CD14-positive monocyte (primary cell): ENCODE measurements at regions not wholly inside any gene's neighbourhood (a gene's known extent, or its start where the extent isn't known, plus 50 kb on each side); places are given as distances from the start of the nearest gene placed in this dataset.

Experiments
- DNase-seq, 3 donors: peaks; one replicate each; pipeline ENCODE4 v3.0.0-alpha.2; 2011 to 2022
- H2AFZ ChIP-seq: 2 replicates; pipeline ENCODE4 v1.6.0; 2012; ENCODE audit warnings: mild to moderate bottlenecking, low read depth, low read length, inconsistent platforms; ENCODE audit not compliant: insufficient read depth, poor library complexity, severe bottlenecking
- H3K27ac ChIP-seq, 2 donors: 1 replicate in 1 of 2; 2 replicates in 1 of 2; pipeline ENCODE4 v1.5.1; 2012 to 2013; ENCODE audit warnings: low read length in 2 of 2, control low read depth in 1 of 2, inconsistent platforms in 1 of 2, low read depth in 1 of 2, mild to moderate bottlenecking in 1 of 2
- H3K27me3 ChIP-seq, 2 donors: one replicate each; pipeline versions ENCODE4 v1.6.0 to v1.6.1; 2011 to 2013; ENCODE audit warnings: low read length in 2 of 2; ENCODE audit not compliant: control insufficient read depth in 2 of 2, insufficient read depth in 2 of 2
- H3K36me3 ChIP-seq, 2 donors: replicated peaks in 1 of 2; 1 replicate in 1 of 2; 2 replicates in 1 of 2; pipeline versions ENCODE4 v1.5.1 to v1.6.1; 2012 to 2013; ENCODE audit warnings: low read length in 2 of 2, control low read depth in 1 of 2, inconsistent platforms in 1 of 2, mild to moderate bottlenecking in 1 of 2; ENCODE audit not compliant: insufficient read depth in 2 of 2, control insufficient read depth in 1 of 2
- H3K4me1 ChIP-seq, 2 donors: 1 replicate in 1 of 2; 2 replicates in 1 of 2; pipeline versions ENCODE4 v1.5.1 to v1.6.1; 2012 to 2013; ENCODE audit warnings: low read length in 2 of 2, control low read depth in 1 of 2, inconsistent platforms in 1 of 2, mild to moderate bottlenecking in 1 of 2, moderate library complexity in 1 of 2; ENCODE audit not compliant: insufficient read depth in 2 of 2, control insufficient read depth in 1 of 2
- H3K4me2 ChIP-seq: replicated peaks from 2 replicates; pipeline ENCODE3; 2012; ENCODE audit warnings: low read length, moderate library complexity, mild to moderate bottlenecking; ENCODE audit not compliant: poor library complexity, severe bottlenecking; ENCODE audit errors: extremely low read depth
- H3K4me3 ChIP-seq, 3 experiments: fragments of 200-600 bp in 1 of 3; sonication (generic) in 1 of 3; replicated peaks in 1 of 3; 1 replicate in 2 of 3; 2 replicates in 1 of 3; pipeline ENCODE4 v1.5.1; 2011 to 2013; ENCODE audit warnings: low read length in 3 of 3, mild to moderate bottlenecking in 3 of 3, control low read depth in 2 of 3, low read depth in 2 of 3, inconsistent platforms in 1 of 3, moderate library complexity in 1 of 3
- H3K79me2 ChIP-seq: 2 replicates; pipeline ENCODE4 v1.6.0; 2012; ENCODE audit warnings: mild to moderate bottlenecking, control low read depth, inconsistent platforms, low read length, moderate library complexity; ENCODE audit not compliant: insufficient read depth
- H3K9ac ChIP-seq: 2 replicates; pipeline ENCODE4 v1.6.0; 2017; ENCODE audit warnings: low read length, mild to moderate bottlenecking; ENCODE audit not compliant: insufficient read depth, poor library complexity, severe bottlenecking
- H3K9me3 ChIP-seq, 2 donors: replicated peaks in 1 of 2; 1 replicate in 1 of 2; 2 replicates in 1 of 2; pipeline versions ENCODE4 v1.5.1 to v1.6.1; 2012 to 2013; ENCODE audit warnings: low read length in 2 of 2, control low read depth in 1 of 2; ENCODE audit not compliant: control insufficient read depth in 1 of 2, insufficient read depth in 1 of 2
- H4K20me1 ChIP-seq: 2 replicates; pipeline ENCODE4 v1.6.0; 2012; ENCODE audit warnings: mild to moderate bottlenecking, low read length, control low read depth, moderate library complexity; ENCODE audit not compliant: insufficient read depth
- H3K27ac Mint-ChIP-seq, 7 donors: one replicate each; pipeline ENCODE4 v1.8.0; 2020; ENCODE audit warnings: mild to moderate bottlenecking in 7 of 7, mixed read lengths in 7 of 7, moderate library complexity in 6 of 7, inconsistent platforms in 2 of 7
- H3K27me3 Mint-ChIP-seq, 3 donors: one replicate each; pipeline ENCODE4 v1.8.0; 2021 to 2022; ENCODE audit warnings: low read depth in 3 of 3, mild to moderate bottlenecking in 3 of 3, mixed read lengths in 3 of 3, moderate library complexity in 3 of 3, inconsistent platforms in 1 of 3
- H3K36me3 Mint-ChIP-seq, 2 donors: one replicate each; pipeline ENCODE4 v1.8.0; 2020; ENCODE audit warnings: mixed read lengths in 2 of 2, inconsistent platforms in 1 of 2, mild to moderate bottlenecking in 1 of 2
- H3K4me1 Mint-ChIP-seq: one replicate; pipeline ENCODE4 v1.8.0; 2020; ENCODE audit warnings: mild to moderate bottlenecking, mixed read lengths
- H3K4me3 Mint-ChIP-seq, 2 donors: one replicate each; pipeline ENCODE4 v1.8.0; 2020; ENCODE audit warnings: mild to moderate bottlenecking in 2 of 2, mixed read lengths in 2 of 2, moderate library complexity in 1 of 2
- H3K9me3 Mint-ChIP-seq, 7 donors: one replicate each; pipeline ENCODE4 v1.8.0; 2020 to 2022; ENCODE audit warnings: mixed read lengths in 7 of 7, mild to moderate bottlenecking in 6 of 7, moderate library complexity in 6 of 7, inconsistent platforms in 2 of 7
- WGBS: methylation state at CpG from one replicate; pipeline ENCODE4 v1.1.5; 2013; ENCODE audit warnings: missing lambda C conversion rate; ENCODE audit not compliant: insufficient coverage; 5-methylcytosine and 5-hydroxymethylcytosine counted together
- intact Hi-C, 2 donors: fragments of 100-400 bp; cut with micrococcal nuclease; formaldehyde crosslinking; loops; one replicate each; pipeline versions ENCODE4 v1.15.0 to v1.15.1; 2023
- TF ChIP-seq, protein P1 (sequence below): fragments of 200-600 bp; IDR thresholded peaks from one replicate; pipeline ENCODE4 v1.8.0; 2022; ENCODE audit warnings: antibody characterized with exemption, mild to moderate bottlenecking

GRCh38 chr2:67272195-67272594 lies 124.9 kb upstream of the ETAA1 start:
- no peaks in the 10 kb centered on the region for H3K4me1 Mint-ChIP-seq
- H3K36me3 Mint-ChIP-seq = no peaks in the 10 kb centered on the region
- H3K9me3 Mint-ChIP-seq = peaks cover 0 to 6% (median 0%) of the 10 kb centered on the region in 7 donors
- TF ChIP-seq, protein P1, sequence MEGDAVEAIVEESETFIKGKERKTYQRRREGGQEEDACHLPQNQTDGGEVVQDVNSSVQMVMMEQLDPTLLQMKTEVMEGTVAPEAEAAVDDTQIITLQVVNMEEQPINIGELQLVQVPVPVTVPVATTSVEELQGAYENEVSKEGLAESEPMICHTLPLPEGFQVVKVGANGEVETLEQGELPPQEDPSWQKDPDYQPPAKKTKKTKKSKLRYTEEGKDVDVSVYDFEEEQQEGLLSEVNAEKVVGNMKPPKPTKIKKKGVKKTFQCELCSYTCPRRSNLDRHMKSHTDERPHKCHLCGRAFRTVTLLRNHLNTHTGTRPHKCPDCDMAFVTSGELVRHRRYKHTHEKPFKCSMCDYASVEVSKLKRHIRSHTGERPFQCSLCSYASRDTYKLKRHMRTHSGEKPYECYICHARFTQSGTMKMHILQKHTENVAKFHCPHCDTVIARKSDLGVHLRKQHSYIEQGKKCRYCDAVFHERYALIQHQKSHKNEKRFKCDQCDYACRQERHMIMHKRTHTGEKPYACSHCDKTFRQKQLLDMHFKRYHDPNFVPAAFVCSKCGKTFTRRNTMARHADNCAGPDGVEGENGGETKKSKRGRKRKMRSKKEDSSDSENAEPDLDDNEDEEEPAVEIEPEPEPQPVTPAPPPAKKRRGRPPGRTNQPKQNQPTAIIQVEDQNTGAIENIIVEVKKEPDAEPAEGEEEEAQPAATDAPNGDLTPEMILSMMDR = no peak
- H3K27me3 Mint-ChIP-seq = peaks cover 0 to 2% (median 0%) of the 10 kb centered on the region in 3 donors
- intact Hi-C loops = no loop called here
- Histone ChIP-seq H3K4me1 (no peaks in the 10 kb centered on the region), H2AFZ (no peak overlapping the region), H3K36me3 (no peaks in the 10 kb centered on the region), H3K9ac (no peak overlapping the region), H3K4me3 (no peak overlapping the region), H4K20me1 (no peaks in the 10 kb centered on the region), H3K9me3 (no peaks in the 10 kb centered on the region), H3K4me2 (no peak overlapping the region), H3K27me3 (no peaks in the 10 kb centered on the region), H3K27ac (no peak overlapping the region), H3K79me2 (no peaks in the 10 kb centered on the region)
- WGBS = 83% methylated on average over 1 of the region's 4 CpGs
- no peak overlapping the region for H3K4me3 Mint-ChIP-seq
- DNase-seq = no peak
- H3K27ac Mint-ChIP-seq = no peak overlapping the region

DNA sequence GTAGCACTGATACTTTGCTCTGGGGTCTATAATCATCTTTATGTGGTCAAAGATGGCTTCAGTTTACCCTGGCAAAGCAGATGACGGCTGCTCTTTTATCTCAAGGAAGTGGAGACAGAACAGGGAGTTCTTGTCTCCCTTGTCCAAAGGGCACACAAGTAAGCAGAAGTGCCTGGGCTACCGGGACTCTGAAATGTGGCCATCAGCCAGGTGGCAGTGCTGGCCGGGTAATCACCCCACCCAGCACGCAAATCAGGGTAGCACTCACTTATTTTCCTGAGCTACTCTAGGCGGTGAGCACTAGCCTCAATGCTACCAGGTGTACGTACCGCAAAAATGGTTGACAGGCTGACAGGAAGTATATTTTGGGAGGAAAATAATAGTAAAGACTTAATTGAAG lies 119.7 kb upstream of the ETAA1 start:
- no peaks in the 10 kb centered on the region for H3K79me2 ChIP-seq
- no peak overlapping the region for H3K27ac Mint-ChIP-seq
- intact Hi-C loops = no loop called here
- no peak overlapping the region for H3K9ac ChIP-seq
- DNase-seq = no peak
- no peak overlapping the region for H3K27ac ChIP-seq
- H3K4me1 Mint-ChIP-seq = no peaks in the 10 kb centered on the region
- no peaks in the 10 kb centered on the region for H3K4me1 ChIP-seq
- no peak overlapping the region for H3K4me3 Mint-ChIP-seq
- H3K36me3 ChIP-seq = no peaks in the 10 kb centered on the region
- no peak overlapping the region for H3K4me3 ChIP-seq
- TF ChIP-seq, protein P1 = no peak
- no peaks in the 10 kb centered on the region for H3K9me3 ChIP-seq
- H4K20me1 ChIP-seq = no peaks in the 10 kb centered on the region
- H3K9me3 Mint-ChIP-seq = peaks cover 0 to 6% (median 0%) of the 10 kb centered on the region in 7 donors
- H2AFZ ChIP-seq = no peak overlapping the region
- 76% methylated on average over 3 of the region's 7 CpGs for WGBS
- no peaks in the 10 kb centered on the region for H3K27me3 ChIP-seq
- H3K36me3 Mint-ChIP-seq = no peaks in the 10 kb centered on the region
- peaks cover 0 to 1% (median 0%) of the 10 kb centered on the region in 3 donors for H3K27me3 Mint-ChIP-seq
- H3K4me2 ChIP-seq = no peak overlapping the region
